AG09309 (cell line): ENCODE measurements at regions not wholly inside any gene's neighbourhood (a gene's known extent, or its start where the extent isn't known, plus 50 kb on each side); places are given as distances from the start of the nearest gene placed in this dataset.
A peak's percentile ranks its signal among the peaks of the same experiment; 100 is the strongest.

Experiments used
- DNase-seq: peaks from one replicate; pipeline ENCODE4 v3.0.0-alpha.2; 2010; ENCODE audit warnings: low read depth
- H3K4me3 ChIP-seq: 2 replicates; pipeline ENCODE4 v1.5.1; 2011; ENCODE audit warnings: mild to moderate bottlenecking, low read depth, low read length, moderate library complexity; ENCODE audit not compliant: control insufficient read depth
- CTCF ChIP-seq: IDR thresholded peaks from 2 replicates; pipeline ENCODE4 v1.5.1; 2011; ENCODE audit warnings: mild to moderate bottlenecking, low read depth, low read length, inconsistent platforms; ENCODE audit not compliant: insufficient read depth, control insufficient read depth; ENCODE audit errors: missing control alignments

DNA sequence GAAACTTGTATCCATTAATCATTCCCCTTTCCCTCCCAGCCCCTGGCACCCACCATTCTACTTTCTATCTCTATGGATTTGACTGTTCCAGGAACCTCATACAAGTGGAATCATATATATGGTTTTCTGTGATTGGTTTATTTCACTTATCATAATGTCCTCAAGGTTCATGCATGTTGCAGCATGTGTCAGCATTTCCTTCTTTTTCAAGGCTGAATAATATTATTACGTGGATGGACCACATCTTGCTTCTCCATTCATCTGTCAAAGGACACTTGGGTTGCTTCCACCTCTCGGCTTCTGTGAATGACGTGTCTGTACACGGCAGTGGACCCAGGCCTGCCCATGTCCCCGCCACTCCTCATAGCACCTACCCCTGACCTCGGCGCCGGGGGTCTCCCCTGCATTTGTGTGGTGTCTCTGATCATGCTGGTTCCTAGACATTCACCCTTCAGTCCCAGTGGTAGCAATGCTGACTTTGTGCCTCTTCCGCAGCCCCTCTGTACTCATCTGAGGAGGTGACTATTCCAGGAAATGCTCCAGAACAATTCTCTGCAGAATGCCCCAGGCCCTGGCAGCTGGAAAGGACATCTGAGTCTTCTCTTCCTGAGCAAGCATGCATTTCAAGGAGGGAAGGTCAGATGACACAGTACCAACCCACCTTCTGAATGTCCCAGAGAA, 136.9 kb downstream of the PSMG1 start:
- H3K4me3 ChIP-seq, result no peak overlapping the region
- DNase-seq, result no peak
- TF ChIP-seq CTCF, result no peak

DNA sequence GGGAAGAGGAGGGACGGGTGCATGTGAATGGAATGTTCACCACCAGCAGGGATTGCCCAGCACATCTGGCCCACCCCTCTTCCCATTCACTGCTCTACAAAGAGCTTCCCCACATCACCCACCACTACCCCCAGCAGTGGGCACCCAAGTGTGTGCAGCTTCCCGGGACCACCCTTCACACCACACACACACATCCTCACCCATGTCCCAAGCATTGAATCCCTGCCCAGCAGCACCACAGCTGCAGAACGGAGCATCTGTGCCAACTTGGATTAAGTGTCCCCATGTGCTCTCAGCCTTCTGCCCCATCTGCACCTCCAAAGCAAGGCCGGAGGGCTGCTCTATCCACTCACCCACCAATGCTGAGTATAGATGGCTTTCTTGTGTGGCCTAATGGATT, 141.4 kb downstream of the PSMG1 start:
- H3K4me3 ChIP-seq, result no peak overlapping the region
- DNase-seq, result no peak
- no peak for TF ChIP-seq CTCF

DNA sequence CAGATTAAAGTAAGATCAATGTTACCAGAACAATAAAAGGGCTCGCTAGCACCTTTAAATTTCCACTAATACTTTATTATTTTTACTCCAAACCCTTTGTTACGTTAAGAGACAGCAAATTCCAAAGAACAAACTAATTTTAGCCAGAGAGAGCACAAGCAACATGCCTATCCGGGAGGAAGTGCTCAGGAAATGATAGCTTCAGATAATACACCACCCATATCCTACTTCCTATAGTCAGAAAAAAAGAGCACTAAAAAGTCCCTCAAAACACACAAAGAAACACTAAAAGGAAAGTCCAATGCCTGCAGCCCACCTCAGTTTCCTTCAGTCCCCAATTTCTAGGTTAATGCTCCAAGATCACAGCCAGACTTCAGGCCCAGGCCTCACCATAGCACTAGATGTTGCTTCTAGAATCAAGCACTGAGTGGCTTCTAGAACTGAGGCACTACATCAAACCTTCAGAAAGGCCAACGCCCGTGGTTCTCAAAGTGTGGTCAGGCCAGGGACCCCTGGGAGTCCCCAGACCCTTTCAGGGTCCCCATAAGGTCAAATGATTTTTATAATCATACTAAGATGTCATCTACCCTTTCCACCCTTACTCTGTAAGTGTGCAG, 142.6 kb downstream of the PSMG1 start:
- TF ChIP-seq CTCF, result no peak
- DNase-seq, result no peak
- H3K4me3 ChIP-seq, result no peak overlapping the region

DNA sequence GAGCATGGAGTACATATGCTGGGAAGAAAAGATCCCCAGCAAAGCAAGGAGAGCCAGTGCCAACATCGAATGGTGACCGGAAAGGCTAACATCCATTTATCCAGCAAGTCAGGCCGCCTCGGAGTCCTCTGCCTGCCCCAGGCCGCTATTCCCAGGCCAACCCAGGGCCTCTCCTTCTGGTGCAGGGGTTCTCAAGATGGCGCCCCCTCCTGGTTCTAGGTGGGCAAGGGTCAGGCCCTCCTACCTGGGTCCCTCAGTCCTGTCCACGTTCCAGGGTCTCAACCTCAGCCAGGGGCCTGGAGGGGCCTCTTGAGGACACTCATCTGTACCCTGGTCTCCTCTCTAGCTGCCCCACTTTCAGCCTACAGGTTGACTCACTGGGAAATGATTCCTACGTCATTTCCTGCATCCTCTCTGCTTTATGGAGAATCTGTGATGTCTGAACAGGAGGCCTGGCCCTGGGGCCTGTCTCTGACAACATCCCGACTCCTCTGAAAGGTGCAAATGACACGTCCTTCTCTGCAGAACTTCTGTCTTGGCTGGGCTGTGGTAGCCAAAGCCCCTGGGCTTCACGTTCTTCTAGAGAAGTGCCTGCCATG, 145.3 kb downstream of the PSMG1 start:
- DNase-seq, result no peak
- peak; percentile 8 for TF ChIP-seq CTCF
- no peak overlapping the region for H3K4me3 ChIP-seq

GRCh38 chr21:39036581-39036980, 146.7 kb downstream of the PSMG1 start:
- TF ChIP-seq CTCF, result no peak
- H3K4me3 ChIP-seq, result no peak overlapping the region
- DNase-seq, result no peak

DNA sequence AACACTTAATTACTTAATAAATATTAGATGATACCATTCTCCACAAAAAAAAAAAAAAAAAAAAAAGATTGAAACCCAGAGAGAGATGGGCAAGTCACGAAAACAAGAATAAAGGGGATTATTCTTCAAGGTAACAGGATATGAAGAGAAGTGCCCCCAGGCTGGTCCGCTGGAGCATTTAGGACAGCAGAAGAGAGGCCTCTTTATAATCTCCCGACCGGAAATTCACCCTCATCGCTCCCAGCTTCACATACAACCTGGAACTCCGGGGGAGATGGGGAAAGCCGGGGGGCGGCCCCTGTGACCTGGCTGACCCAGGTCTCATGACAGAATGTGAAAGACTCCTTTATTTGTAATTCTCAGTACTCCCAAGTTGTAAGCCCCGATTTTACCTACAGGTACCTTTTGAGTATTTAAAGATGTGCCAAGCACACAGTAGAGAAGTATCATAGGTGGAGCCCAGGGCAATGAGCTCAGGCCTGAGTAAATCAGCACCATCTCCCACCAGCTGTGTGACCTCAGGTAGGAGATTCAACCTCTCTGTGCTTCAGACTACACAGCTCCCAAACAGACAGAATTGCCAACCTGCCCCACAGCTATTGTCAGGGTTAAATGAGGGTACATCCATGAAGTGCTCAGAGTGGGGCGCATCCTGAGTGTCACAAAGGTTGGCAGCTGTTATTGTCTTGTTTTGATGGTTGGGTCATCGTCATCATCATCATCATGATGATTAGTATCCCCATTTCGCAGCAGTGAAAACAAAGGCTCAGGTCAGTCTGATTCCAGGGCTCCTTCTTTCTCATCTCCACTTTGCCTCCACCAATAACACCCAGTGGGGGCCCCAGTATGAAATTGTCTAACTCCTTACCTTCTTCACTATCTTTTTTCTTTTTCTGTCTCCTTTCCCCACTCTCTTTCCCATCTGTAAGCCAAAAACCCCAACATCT, 148.4 kb downstream of the PSMG1 start:
- no peak overlapping the region for H3K4me3 ChIP-seq
- DNase-seq, result no peak
- TF ChIP-seq CTCF, result no peak
